ENCODE measurements at regions not wholly inside any gene's neighbourhood (a gene's known extent, or its start where the extent isn't known, plus 50 kb on each side); places are given as distances from the start of the nearest gene placed in this dataset.

- TF ChIP-seq CTCF (IDR thresholded peaks at IDR 0.05) (no peak), POLR2A (IDR thresholded peaks at IDR 0.05) (no peak)
Measured at GRCh38 chr22:49310354-49310753, 517.3 kb downstream of the BRD1 start.

Measured in heart left ventricle (tissue), 13 donors.